ENCODE measurements at regions not wholly inside any gene's neighbourhood (a gene's known extent, or its start where the extent isn't known, plus 50 kb on each side); places are given as distances from the start of the nearest gene placed in this dataset.

DNA sequence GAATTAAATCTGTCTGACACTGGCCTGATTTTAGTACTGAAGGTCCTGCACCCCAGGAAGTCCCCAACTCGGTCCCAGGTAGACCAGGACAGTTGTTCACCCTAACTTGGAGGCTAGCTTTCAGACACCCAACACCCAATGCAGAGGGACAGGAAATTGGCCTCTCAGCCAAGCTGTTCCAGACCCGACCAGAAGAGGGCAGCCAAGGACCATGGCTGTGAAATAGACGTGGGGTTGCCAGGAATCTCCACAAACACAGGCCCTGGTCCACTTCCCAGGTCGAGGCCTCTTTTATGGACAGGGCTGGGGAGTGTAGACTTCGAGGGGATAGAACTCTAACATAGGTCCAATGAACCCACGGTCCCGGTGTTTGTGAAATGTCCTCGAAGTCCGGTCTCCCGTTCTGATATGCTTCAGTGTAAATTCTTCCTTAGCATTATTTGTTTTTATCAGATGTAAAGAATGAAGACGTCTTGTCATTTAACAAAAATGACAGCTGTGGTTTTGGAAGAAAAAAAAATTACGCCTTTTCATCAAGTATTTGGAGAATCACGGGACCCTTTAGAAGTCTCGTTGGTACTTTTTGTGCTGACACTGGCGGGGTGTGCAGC is 260.3 kb upstream of the ADAMTS16 start:
- TF ChIP-seq JUN (IDR thresholded peaks at IDR 0.05; ENCODE audit: borderline replicate concordance, insufficient read depth, insufficient read length, low read depth) (no peak), FOS (IDR thresholded peaks at IDR 0.05; ENCODE audit: borderline replicate concordance, insufficient read depth, low read length) (no peak)
- TF ChIP-seq, protein P1, sequence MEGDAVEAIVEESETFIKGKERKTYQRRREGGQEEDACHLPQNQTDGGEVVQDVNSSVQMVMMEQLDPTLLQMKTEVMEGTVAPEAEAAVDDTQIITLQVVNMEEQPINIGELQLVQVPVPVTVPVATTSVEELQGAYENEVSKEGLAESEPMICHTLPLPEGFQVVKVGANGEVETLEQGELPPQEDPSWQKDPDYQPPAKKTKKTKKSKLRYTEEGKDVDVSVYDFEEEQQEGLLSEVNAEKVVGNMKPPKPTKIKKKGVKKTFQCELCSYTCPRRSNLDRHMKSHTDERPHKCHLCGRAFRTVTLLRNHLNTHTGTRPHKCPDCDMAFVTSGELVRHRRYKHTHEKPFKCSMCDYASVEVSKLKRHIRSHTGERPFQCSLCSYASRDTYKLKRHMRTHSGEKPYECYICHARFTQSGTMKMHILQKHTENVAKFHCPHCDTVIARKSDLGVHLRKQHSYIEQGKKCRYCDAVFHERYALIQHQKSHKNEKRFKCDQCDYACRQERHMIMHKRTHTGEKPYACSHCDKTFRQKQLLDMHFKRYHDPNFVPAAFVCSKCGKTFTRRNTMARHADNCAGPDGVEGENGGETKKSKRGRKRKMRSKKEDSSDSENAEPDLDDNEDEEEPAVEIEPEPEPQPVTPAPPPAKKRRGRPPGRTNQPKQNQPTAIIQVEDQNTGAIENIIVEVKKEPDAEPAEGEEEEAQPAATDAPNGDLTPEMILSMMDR (IDR thresholded peaks at IDR 0.05; ENCODE audit: extremely low read depth in 1 of 2, insufficient read depth in 1 of 2, low read depth in 1 of 2, low read length in 2 of 2), result peak; percentile 67 to 71
- TF ChIP-seq, protein P2, sequence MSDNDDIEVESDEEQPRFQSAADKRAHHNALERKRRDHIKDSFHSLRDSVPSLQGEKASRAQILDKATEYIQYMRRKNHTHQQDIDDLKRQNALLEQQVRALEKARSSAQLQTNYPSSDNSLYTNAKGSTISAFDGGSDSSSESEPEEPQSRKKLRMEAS (IDR thresholded peaks at IDR 0.05; ENCODE audit: insufficient read depth, insufficient read length), result no peak
